ENCODE measurements at regions not wholly inside any gene's neighbourhood (a gene's known extent, or its start where the extent isn't known, plus 50 kb on each side); places are given as distances from the start of the nearest gene placed in this dataset.

DNA sequence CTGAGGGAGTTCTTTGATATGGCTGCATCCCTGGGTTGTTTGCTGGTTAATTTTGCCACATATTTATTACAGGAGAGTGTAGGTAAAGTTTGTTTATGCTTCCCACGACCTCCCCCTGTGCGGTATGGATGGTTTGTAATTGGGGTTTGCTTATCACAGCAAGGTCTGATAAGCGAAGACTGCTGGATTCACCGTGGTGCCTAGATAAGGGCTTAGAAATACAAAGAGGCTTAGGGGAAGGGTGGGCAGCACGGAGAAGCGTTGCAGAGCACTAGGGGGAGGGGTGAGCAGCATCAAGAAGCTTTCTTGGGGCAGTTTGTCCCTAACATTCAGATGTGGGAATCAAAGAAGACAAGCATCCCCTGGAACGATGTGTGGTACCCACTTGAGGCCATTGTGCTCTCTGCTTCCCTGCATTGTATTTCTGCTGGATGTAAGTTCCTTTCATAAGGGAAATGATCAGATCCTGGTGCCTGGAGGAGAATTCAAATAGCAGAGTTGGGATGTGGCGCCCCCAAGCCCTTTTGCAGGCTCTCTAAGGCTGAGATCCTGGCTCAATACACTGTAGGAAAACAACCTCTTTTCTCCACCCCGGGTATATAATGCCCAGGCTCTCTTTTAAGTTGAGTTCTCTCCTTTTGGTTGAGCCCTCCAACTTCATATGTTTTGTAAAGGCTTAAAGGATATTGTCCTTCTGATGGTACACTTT, 598.1 kb upstream of the ADGRL4 start:
- no peak for TF ChIP-seq CTCF (IDR thresholded peaks at IDR 0.05; ENCODE audit: extremely low read depth, missing control alignments)
- no peak for DNase-seq (ENCODE audit: low spot score)

GRCh38 chr1:79603843-79604242, 597.3 kb upstream of the ADGRL4 start:
- DNase-seq (ENCODE audit: low spot score), result no peak
- no peak for TF ChIP-seq CTCF (IDR thresholded peaks at IDR 0.05; ENCODE audit: extremely low read depth, missing control alignments)

GRCh38 chr1:79599257-79599656, 592.7 kb upstream of the ADGRL4 start:
- no peak for TF ChIP-seq CTCF (IDR thresholded peaks at IDR 0.05; ENCODE audit: extremely low read depth, missing control alignments)
- no peak for DNase-seq (ENCODE audit: low spot score)

DNA sequence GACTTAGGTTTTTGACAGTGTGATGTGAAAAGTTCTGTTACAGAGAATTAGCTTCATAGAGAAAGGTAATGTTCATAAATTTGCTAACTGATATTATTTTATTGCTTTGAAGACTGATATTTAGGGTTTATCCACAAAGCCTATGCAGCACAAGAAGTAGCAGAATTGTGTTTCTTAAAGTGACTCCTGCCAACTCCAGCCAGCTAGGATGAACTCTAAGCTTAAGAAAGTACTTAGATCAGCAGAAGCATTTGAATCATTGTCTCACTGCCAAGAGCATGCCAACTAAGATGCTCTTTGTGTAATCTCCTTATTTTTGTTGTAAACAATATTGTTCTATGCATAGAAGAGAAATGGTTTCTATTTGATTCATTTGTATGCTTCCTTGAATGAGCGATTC, 589.4 kb upstream of the ADGRL4 start:
- TF ChIP-seq CTCF (IDR thresholded peaks at IDR 0.05; ENCODE audit: extremely low read depth, missing control alignments), result no peak
- DNase-seq (ENCODE audit: low spot score), result no peak

DNA sequence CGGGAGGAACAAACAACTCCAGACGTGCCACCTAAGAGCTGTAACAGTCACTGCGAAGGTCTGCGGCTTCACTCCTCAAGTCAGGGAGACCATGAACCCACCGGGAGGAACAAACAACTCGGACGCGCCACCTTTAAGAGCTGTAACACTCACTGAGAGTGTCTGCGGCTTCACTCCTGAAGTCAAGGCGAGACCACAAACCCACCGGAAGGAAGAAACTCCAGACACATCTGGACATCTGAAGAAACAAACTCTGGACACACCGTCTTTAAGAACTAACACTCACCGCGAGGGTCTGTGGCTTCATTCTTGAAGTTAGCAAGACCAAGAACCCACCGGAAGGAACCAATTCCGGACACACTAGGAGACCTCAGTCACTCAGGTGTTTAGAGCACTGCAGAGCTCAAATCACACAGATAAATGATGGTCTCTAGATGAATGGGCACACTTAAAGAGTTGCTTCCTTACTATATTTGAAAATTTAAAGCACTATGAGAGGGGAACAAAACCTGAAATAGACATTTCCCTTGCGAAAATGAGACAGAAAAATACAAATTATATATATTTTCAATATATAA, 587.7 kb upstream of the ADGRL4 start:
- no peak for TF ChIP-seq CTCF (IDR thresholded peaks at IDR 0.05; ENCODE audit: extremely low read depth, missing control alignments)
- no peak for DNase-seq (ENCODE audit: low spot score)

- no peak for TF ChIP-seq CTCF (IDR thresholded peaks at IDR 0.05; ENCODE audit: extremely low read depth, missing control alignments)
- DNase-seq (ENCODE audit: low spot score), result no peak
Observed at GRCh38 chr1:79592707-79593106, 586.2 kb upstream of the ADGRL4 start.

DNA sequence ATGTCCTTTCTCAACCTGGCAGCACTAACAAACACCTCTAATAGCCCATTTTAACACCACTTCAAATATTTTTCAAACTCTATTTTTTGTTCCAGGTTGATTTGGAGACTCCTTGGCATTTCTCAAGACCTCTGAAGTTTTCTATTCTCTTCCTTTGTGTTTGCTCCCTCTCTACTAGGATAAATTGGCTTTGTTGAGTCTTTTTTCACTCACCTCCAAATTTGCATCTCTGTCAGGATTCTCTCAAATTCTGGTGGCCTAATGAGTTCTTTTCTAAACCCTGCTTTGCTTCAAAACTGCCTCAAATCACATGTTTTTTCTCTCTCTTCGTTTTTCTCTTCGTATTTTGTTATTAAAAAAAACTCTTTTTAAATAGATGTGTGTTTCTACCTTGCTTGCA, 582.2 kb upstream of the ADGRL4 start:
- no peak for DNase-seq (ENCODE audit: low spot score)
- no peak for TF ChIP-seq CTCF (IDR thresholded peaks at IDR 0.05; ENCODE audit: extremely low read depth, missing control alignments)
